Kidney (tissue), 13 donors: ENCODE measurements at regions not wholly inside any gene's neighbourhood (a gene's known extent, or its start where the extent isn't known, plus 50 kb on each side); places are given as distances from the start of the nearest gene placed in this dataset.

Experiments
- DNase-seq, 5 donors: peaks; one replicate each; pipeline ENCODE4 v3.0.0-alpha.2; 2013 to 2020
- FAIRE-seq: peaks from 2 replicates; lab custom pipeline; 2012; peaks lifted over from hg19 to GRCh38; lab: Jason Lieb, UNC
- H3K27ac ChIP-seq, 2 donors: one replicate each; pipeline ENCODE4 v1.7.0; 2013; ENCODE audit warnings: low read depth in 2 of 2, low read length in 2 of 2, inconsistent platforms in 1 of 2
- H3K27me3 ChIP-seq: one replicate; pipeline ENCODE4 v1.7.1; 2013; ENCODE audit warnings: low read length, inconsistent platforms; ENCODE audit not compliant: control insufficient read depth, insufficient read depth
- H3K36me3 ChIP-seq, 3 donors: one replicate each; pipeline versions ENCODE4 v1.7.0 to v1.7.1; 2013; ENCODE audit warnings: low read length in 3 of 3, control low read depth in 1 of 3, inconsistent platforms in 1 of 3; ENCODE audit not compliant: insufficient read depth in 3 of 3, control insufficient read depth in 2 of 3
- H3K4me1 ChIP-seq, 3 donors: one replicate each; pipeline versions ENCODE4 v1.7.0 to v1.7.1; 2013; ENCODE audit warnings: low read length in 3 of 3, inconsistent platforms in 1 of 3, low read depth in 1 of 3; ENCODE audit not compliant: control insufficient read depth in 2 of 3, insufficient read depth in 2 of 3
- H3K4me3 ChIP-seq, 3 donors: one replicate each; pipeline versions ENCODE4 v1.7.0 to v1.8.1; 2013; ENCODE audit warnings: low read length in 3 of 3, control low read depth in 1 of 3, inconsistent platforms in 1 of 3
- H3K9ac ChIP-seq, 3 donors: one replicate each; pipeline versions ENCODE4 v1.7.0 to v1.7.1; 2013; ENCODE audit warnings: low read length in 3 of 3, control low read depth in 1 of 3, inconsistent platforms in 1 of 3
- H3K9me3 ChIP-seq, 3 donors: one replicate each; pipeline versions ENCODE4 v1.7.0 to v1.7.1; 2013; ENCODE audit warnings: low read length in 3 of 3, control low read depth in 1 of 3, inconsistent platforms in 1 of 3; ENCODE audit not compliant: control insufficient read depth in 2 of 3, insufficient read depth in 1 of 3
- CTCF ChIP-seq: IDR thresholded peaks from 3 replicates; pipeline ENCODE4 v1.5.1; 2012; ENCODE audit warnings: mild to moderate bottlenecking, moderate library complexity, borderline replicate concordance; ENCODE audit not compliant: insufficient read depth; ENCODE audit errors: extremely low read depth
- intact Hi-C: fragments of 100-400 bp; cut with DNase I; formaldehyde crosslinking; loops from one replicate; pipeline ENCODE4 v1.11.1; 2022
- donor health status: control.
- donor health status: control.
- donor health status: control.
- donor health status: control.
- donor health status: control.
- donor health status: DM: yes; HTN: yes; CAD: no.
- donor health status: Normal renal cell carcinoma (clear cell type).

GRCh38 chr6:4367643-4368042 is 232.3 kb upstream of the ECI2 start:
- Histone ChIP-seq H3K36me3 (no peaks in the 10 kb centered on the region), H3K9me3 (no peaks in the 10 kb centered on the region), H3K27ac (no peak overlapping the region), H3K4me1 (no peaks in the 10 kb centered on the region), H3K9ac (no peak overlapping the region), H3K27me3 (no peaks in the 10 kb centered on the region), H3K4me3 (no peak overlapping the region)
- TF ChIP-seq CTCF, result no peak
- DNase-seq (no peak), FAIRE-seq (no peak)
- intact Hi-C loops, result no loop called here

- Histone ChIP-seq H3K9ac (no peak overlapping the region), H3K27ac (no peak overlapping the region), H3K4me3 (no peak overlapping the region), H3K27me3 (no peaks in the 10 kb centered on the region), H3K4me1 (no peaks in the 10 kb centered on the region), H3K9me3 (no peaks in the 10 kb centered on the region), H3K36me3 (no peaks in the 10 kb centered on the region)
- no peak for FAIRE-seq
- TF ChIP-seq CTCF, result no peak
- no peak for DNase-seq
- intact Hi-C loops, result no loop called here
Measured at GRCh38 chr6:4366635-4367395, 231.4 kb upstream of the ECI2 start.

- Histone ChIP-seq H3K4me3 (no peak overlapping the region), H3K36me3 (no peaks in the 10 kb centered on the region), H3K27me3 (no peaks in the 10 kb centered on the region), H3K27ac (no peak overlapping the region), H3K9ac (no peak overlapping the region), H3K4me1 (no peaks in the 10 kb centered on the region), H3K9me3 (no peaks in the 10 kb centered on the region)
- no peak for TF ChIP-seq CTCF
- intact Hi-C loops, result no loop called here
- DNase-seq (no peak), FAIRE-seq (no peak)
Measured at GRCh38 chr6:4365686-4366085, 230.3 kb upstream of the ECI2 start.
